Endothelial cell of umbilical vein (primary cell): ENCODE measurements at regions not wholly inside any gene's neighbourhood (a gene's known extent, or its start where the extent isn't known, plus 50 kb on each side); places are given as distances from the start of the nearest gene placed in this dataset.

Experiments used
- BruUV-seq: library from RNA; stranded (reverse); fragments of 400-500 nt; replicated peaks from 2 replicates; lab custom pipeline; 2021; lab: Mats Ljungman, UMichigan
- CTCF ChIA-PET: fragments of 300-600, 350-600 bp; sonication (Branson Sonifier 250); formaldehyde crosslinking; loops from one replicate; lab custom pipeline; 2021; ENCODE audit warnings: antibody characterized with exemption, inconsistent platforms; lab: Charles Lee
- POLR2A ChIA-PET: fragments of 300-600, 350-600 bp; sonication (Branson Sonifier 250); formaldehyde crosslinking; loops from one replicate; lab custom pipeline; 2021; ENCODE audit warnings: antibody characterized with exemption, inconsistent platforms; lab: Charles Lee
- DNase-seq: peaks from one replicate; pipeline ENCODE4 v3.0.0-alpha.2; 2011; ENCODE audit warnings: low read depth, low spot score
- FAIRE-seq: peaks from 2 replicates; lab custom pipeline; 2011; peaks lifted over from hg19 to GRCh38; lab: Jason Lieb, UNC
- H2AFZ ChIP-seq: 2 replicates; pipeline ENCODE4 v1.6.0; 2012; ENCODE audit warnings: low read depth, low read length, control low read depth, inconsistent platforms
- H3K27ac ChIP-seq: 2 replicates; pipeline ENCODE4 v1.5.1; 2011; ENCODE audit warnings: low read depth, mild to moderate bottlenecking, control low read depth, low read length, moderate library complexity; ENCODE audit not compliant: insufficient read depth
- H3K27me3 ChIP-seq, 2 experiments: 2 replicates each; pipeline versions ENCODE4 v1.6.0 to v1.6.1; 2011; ENCODE audit warnings: low read length in 2 of 2, mixed read lengths in 1 of 2; ENCODE audit not compliant: control insufficient read depth in 2 of 2, insufficient read depth in 2 of 2
- H3K36me3 ChIP-seq, 2 experiments: 2 replicates in 1 of 2; 3 replicates in 1 of 2; pipeline ENCODE4 v1.5.1; 2011; ENCODE audit warnings: low read length in 2 of 2, mild to moderate bottlenecking in 1 of 2, moderate library complexity in 1 of 2; ENCODE audit not compliant: control insufficient read depth in 2 of 2, insufficient read depth in 2 of 2; ENCODE audit errors: extremely low read depth in 1 of 2
- H3K4me1 ChIP-seq: 3 replicates; pipeline ENCODE4 v1.5.1; 2011; ENCODE audit warnings: mild to moderate bottlenecking, low read length; ENCODE audit not compliant: control insufficient read depth, insufficient read depth; ENCODE audit errors: extremely low read depth
- H3K4me2 ChIP-seq: 2 replicates; pipeline ENCODE4 v1.6.1; 2011; ENCODE audit warnings: low read length, control low read depth, mixed read lengths; ENCODE audit not compliant: insufficient read depth
- H3K4me3 ChIP-seq, 3 experiments: fragments of 200-600 bp in 1 of 3; sonication (generic), shearing (Covaris generic) in 1 of 3; replicated peaks in 1 of 3; 2 replicates each; pipeline ENCODE4 v1.5.1; 2011 to 2016; ENCODE audit warnings: control low read depth in 3 of 3, low read length in 3 of 3, mild to moderate bottlenecking in 2 of 3, inconsistent platforms in 1 of 3, low read depth in 1 of 3, moderate library complexity in 1 of 3; ENCODE audit not compliant: insufficient read depth in 1 of 3
- H3K79me2 ChIP-seq: 2 replicates; pipeline ENCODE4 v1.6.0; 2012; ENCODE audit warnings: low read length, inconsistent platforms; ENCODE audit not compliant: control insufficient read depth, insufficient read depth
- H3K9ac ChIP-seq: replicated peaks from 2 replicates; pipeline ENCODE3; 2011; ENCODE audit warnings: low read length, control low read depth; ENCODE audit not compliant: insufficient read depth; ENCODE audit errors: extremely low read depth
- H3K9me1 ChIP-seq: replicated peaks from 3 replicates; pipeline ENCODE4 v1.6.0; 2011; ENCODE audit warnings: mild to moderate bottlenecking, low read length; ENCODE audit not compliant: control insufficient read depth, insufficient read depth; ENCODE audit errors: extremely low read depth
- H3K9me3 ChIP-seq: replicated peaks from 2 replicates; pipeline ENCODE4 v1.5.1; 2012; ENCODE audit warnings: low read length, inconsistent platforms; ENCODE audit not compliant: control insufficient read depth, insufficient read depth
- H4K20me1 ChIP-seq: replicated peaks from 2 replicates; pipeline ENCODE3; 2011; ENCODE audit warnings: mild to moderate bottlenecking, low read length; ENCODE audit not compliant: control insufficient read depth, insufficient read depth; ENCODE audit errors: extremely low read depth
- EZH2 ChIP-seq: IDR thresholded peaks from 2 replicates; pipeline ENCODE4 v1.6.1; 2012; ENCODE audit warnings: borderline replicate concordance, low read depth, mild to moderate bottlenecking, moderate library complexity, low read length, inconsistent platforms; ENCODE audit not compliant: severe bottlenecking
- FOS ChIP-seq: IDR thresholded peaks from 2 replicates; pipeline ENCODE4 v1.6.1; 2011; ENCODE audit warnings: mild to moderate bottlenecking, low read length, moderate library complexity, borderline replicate concordance; ENCODE audit not compliant: insufficient read depth
- GATA2 ChIP-seq: IDR thresholded peaks from 2 replicates; pipeline ENCODE4 v1.7.0; 2011; ENCODE audit warnings: low read depth, mild to moderate bottlenecking, moderate library complexity, mixed read lengths, low read length; ENCODE audit not compliant: insufficient read length, insufficient read depth
- JUN ChIP-seq: IDR thresholded peaks from 2 replicates; pipeline ENCODE4 v1.6.1; 2011; ENCODE audit warnings: borderline replicate concordance, low read depth; ENCODE audit not compliant: insufficient read length, insufficient read depth
- MAX ChIP-seq: IDR thresholded peaks from 2 replicates; pipeline ENCODE4 v1.6.1; 2011; ENCODE audit not compliant: insufficient read depth, insufficient read length
- MYC ChIP-seq: IDR thresholded peaks from one replicate; pipeline ENCODE4 v1.6.1; 2011; ENCODE audit warnings: mild to moderate bottlenecking, low read depth, low read length
- POLR2A ChIP-seq: IDR thresholded peaks from 2 replicates; pipeline ENCODE4 v1.6.1; 2012; ENCODE audit warnings: low read depth, mild to moderate bottlenecking, control low read depth, low read length
- POLR2AphosphoS5 ChIP-seq: IDR thresholded peaks from 2 replicates; pipeline ENCODE4 v1.6.1; 2012; ENCODE audit warnings: low read depth, mild to moderate bottlenecking, control low read depth, low read length, moderate library complexity; ENCODE audit not compliant: insufficient read depth
- dilution Hi-C: fragments of 300-500 bp; cut with MboI; formaldehyde crosslinking; loops from one replicate; pipeline ENCODE4 v1.15.0; 2019; ENCODE audit warnings: low sequenced_read_pairs; ENCODE audit not compliant: extremely low pct_ligation_motif_present
- intact Hi-C: fragments of 100-400 bp; cut with micrococcal nuclease; formaldehyde crosslinking; loops from one replicate; pipeline ENCODE4 v1.10.0; 2022
- TF ChIP-seq, protein P1 (sequence below), 2 donors: IDR thresholded peaks; 1 replicate in 1 of 2; 2 replicates in 1 of 2; pipeline ENCODE4 v1.5.1; 2011; ENCODE audit warnings: low read length in 2 of 2, mild to moderate bottlenecking in 2 of 2, moderate library complexity in 2 of 2, control low read depth in 1 of 2, inconsistent platforms in 1 of 2, low read depth in 1 of 2; ENCODE audit not compliant: insufficient read depth in 1 of 2; ENCODE audit errors: extremely low read depth in 1 of 2

GRCh38 chr16:60318486-60318885 is 1584.4 kb upstream of the GOT2 start:
- no peaks in the 10 kb centered on the region for H3K4me1 ChIP-seq
- H2AFZ ChIP-seq = no peak overlapping the region
- no peaks in the 10 kb centered on the region for H3K9me3 ChIP-seq
- TF ChIP-seq FOS = no peak
- TF ChIP-seq JUN = no peak
- TF ChIP-seq, protein P1, sequence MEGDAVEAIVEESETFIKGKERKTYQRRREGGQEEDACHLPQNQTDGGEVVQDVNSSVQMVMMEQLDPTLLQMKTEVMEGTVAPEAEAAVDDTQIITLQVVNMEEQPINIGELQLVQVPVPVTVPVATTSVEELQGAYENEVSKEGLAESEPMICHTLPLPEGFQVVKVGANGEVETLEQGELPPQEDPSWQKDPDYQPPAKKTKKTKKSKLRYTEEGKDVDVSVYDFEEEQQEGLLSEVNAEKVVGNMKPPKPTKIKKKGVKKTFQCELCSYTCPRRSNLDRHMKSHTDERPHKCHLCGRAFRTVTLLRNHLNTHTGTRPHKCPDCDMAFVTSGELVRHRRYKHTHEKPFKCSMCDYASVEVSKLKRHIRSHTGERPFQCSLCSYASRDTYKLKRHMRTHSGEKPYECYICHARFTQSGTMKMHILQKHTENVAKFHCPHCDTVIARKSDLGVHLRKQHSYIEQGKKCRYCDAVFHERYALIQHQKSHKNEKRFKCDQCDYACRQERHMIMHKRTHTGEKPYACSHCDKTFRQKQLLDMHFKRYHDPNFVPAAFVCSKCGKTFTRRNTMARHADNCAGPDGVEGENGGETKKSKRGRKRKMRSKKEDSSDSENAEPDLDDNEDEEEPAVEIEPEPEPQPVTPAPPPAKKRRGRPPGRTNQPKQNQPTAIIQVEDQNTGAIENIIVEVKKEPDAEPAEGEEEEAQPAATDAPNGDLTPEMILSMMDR (IDR thresholded peaks at IDR 0.05; ENCODE audit: extremely low read depth in 1 of 2, insufficient read depth in 1 of 2, low read depth in 1 of 2, low read length in 2 of 2) = no peak
- no peak for TF ChIP-seq GATA2
- no peak for TF ChIP-seq EZH2
- no peak for TF ChIP-seq POLR2AphosphoS5
- no peak for TF ChIP-seq MAX
- no peak for TF ChIP-seq POLR2A
- no peak for TF ChIP-seq MYC
- H3K9me1 ChIP-seq = no peaks in the 10 kb centered on the region
- CTCF ChIA-PET = no interaction called here
- H3K9ac ChIP-seq = no peak overlapping the region
- no peaks in the 10 kb centered on the region for H3K36me3 ChIP-seq
- no peak overlapping the region for H3K27ac ChIP-seq
- BruUV-seq = no TSS peak
- intact Hi-C loops = no loop called here
- DNase-seq = no peak
- POLR2A ChIA-PET = no interaction called here
- no peaks in the 10 kb centered on the region for H3K27me3 ChIP-seq
- no peak for FAIRE-seq
- dilution Hi-C loops = no loop called here
- no peaks in the 10 kb centered on the region for H4K20me1 ChIP-seq
- H3K79me2 ChIP-seq = no peaks in the 10 kb centered on the region
- H3K4me2 ChIP-seq = no peak overlapping the region
- H3K4me3 ChIP-seq = no peak overlapping the region
